ENCODE measurements at regions not wholly inside any gene's neighbourhood (a gene's known extent, or its start where the extent isn't known, plus 50 kb on each side); places are given as distances from the start of the nearest gene placed in this dataset.

GRCh38 chr3:40803311-40803710 lies 278.6 kb downstream of the ZNF621 start:
- Histone ChIP-seq H3K79me2 (ENCODE audit: control insufficient read depth, insufficient read depth, low read length) (no peaks in the 10 kb centered on the region), H3K4me1 (replicated peaks in 1 of 2; ENCODE audit: control insufficient read depth in 2 of 2, insufficient read depth in 2 of 2, low read length in 2 of 2) (no peaks in the 10 kb centered on the region), H3K4me2 (ENCODE audit: insufficient read depth, low read length) (no peak overlapping the region), H3K27ac (ENCODE audit: extremely low read depth, low read depth, low read length) (no peak overlapping the region), H3K36me3 (ENCODE audit: control insufficient read depth, insufficient read depth, low read length) (no peaks in the 10 kb centered on the region), H2AFZ (ENCODE audit: low read depth, low read length) (no peak overlapping the region), H4K20me1 (replicated peaks; ENCODE audit: control insufficient read depth, insufficient read depth, low read length) (no peaks in the 10 kb centered on the region), H3K4me3 (no peak overlapping the region), H3K27me3 (ENCODE audit: control insufficient read depth in 2 of 2, insufficient read depth in 2 of 2, low read length in 2 of 2) (no peaks in the 10 kb centered on the region), H3K9ac (ENCODE audit: insufficient read depth in 1 of 2, low read depth in 2 of 2, low read length in 2 of 2) (no peak overlapping the region), H3K9me1 (ENCODE audit: control insufficient read depth, insufficient read depth, low read length) (no peaks in the 10 kb centered on the region), H3K9me3 (replicated peaks; ENCODE audit: control insufficient read depth, insufficient read depth, low read depth, low read length) (no peaks in the 10 kb centered on the region)
- 3% methylated on average over 2 of the region's 2 CpGs for WGBS (ENCODE audit: insufficient coverage, low coverage, missing lambda C conversion rate)
- FAIRE-seq (no peak), ATAC-seq (no peak), DNase-seq (ENCODE audit: extremely low read depth in 1 of 4, low spot score in 3 of 4) (no peak)
- TF ChIP-seq ZNF263 (CRISPR knock-in tag; IDR thresholded peaks at IDR 0.05; ENCODE audit: borderline replicate concordance): no peak
- TF ChIP-seq HIVEP1 (CRISPR knock-in tag; IDR thresholded peaks at IDR 0.05): no peak
- no peak for TF ChIP-seq ZNF184 (CRISPR knock-in tag; IDR thresholded peaks at IDR 0.05)
- no peak for TF ChIP-seq ZBTB1 (CRISPR knock-in tag; IDR thresholded peaks at IDR 0.05; ENCODE audit: borderline replicate concordance, low read depth)
- TF ChIP-seq, protein P1, sequence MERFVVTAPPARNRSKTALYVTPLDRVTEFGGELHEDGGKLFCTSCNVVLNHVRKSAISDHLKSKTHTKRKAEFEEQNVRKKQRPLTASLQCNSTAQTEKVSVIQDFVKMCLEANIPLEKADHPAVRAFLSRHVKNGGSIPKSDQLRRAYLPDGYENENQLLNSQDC (CRISPR knock-in tag; IDR thresholded peaks at IDR 0.05): no peak
- TF ChIP-seq ZC3H11A (IDR thresholded peaks at IDR 0.05; ENCODE audit: low read depth, low read length): no peak
- no peak for TF ChIP-seq PHF20 (IDR thresholded peaks at IDR 0.05; ENCODE audit: partially characterized antibody)
- no peak for TF ChIP-seq CREBBP (IDR thresholded peaks at IDR 0.05; ENCODE audit: low read depth, low read length)
- TF ChIP-seq TRIM24 (IDR thresholded peaks at IDR 0.05): no peak
- no peak for TF ChIP-seq CBX2 (IDR thresholded peaks at IDR 0.05; ENCODE audit: insufficient read depth, low read length, poor library complexity, severe bottlenecking)
- no peak for TF ChIP-seq GATAD2A (IDR thresholded peaks at IDR 0.05)
- TF ChIP-seq POLR3G (IDR thresholded peaks at IDR 0.05; ENCODE audit: extremely low read depth, insufficient read length, insufficient replicate concordance): no peak
- TF ChIP-seq ZNF175 (CRISPR knock-in tag; IDR thresholded peaks at IDR 0.05; ENCODE audit: low read depth): no peak
- no peak for TF ChIP-seq CXXC5 (CRISPR knock-in tag; IDR thresholded peaks at IDR 0.05)
- no peak for TF ChIP-seq KAT7 (CRISPR knock-in tag; IDR thresholded peaks at IDR 0.05; ENCODE audit: borderline replicate concordance)
- no peak for TF ChIP-seq HDGF (IDR thresholded peaks at IDR 0.05)
- TF ChIP-seq ZNF77 (CRISPR knock-in tag; IDR thresholded peaks at IDR 0.05): no peak
- no TSS peak for BruUV-seq (replicated peaks)
- POLR2A ChIA-PET: interaction anchor here (0.9 kb wide), 1 partner anchor 19 kb away, joined by 3 read pairs; no protein-coding TSS in a partner anchor
- intact Hi-C loops (cut with micrococcal nuclease) (no loop called here), in situ Hi-C loops (cut with MboI) (no loop called here)
- CTCF ChIA-PET (ENCODE audit: low intra/inter-chr PET ratio): no interaction called here
